Peyer's patch (tissue), 4 donors: ENCODE measurements at regions not wholly inside any gene's neighbourhood (a gene's known extent, or its start where the extent isn't known, plus 50 kb on each side); places are given as distances from the start of the nearest gene placed in this dataset.

Experiments used
- DNase-seq, 3 donors: peaks; one replicate each; pipeline ENCODE4 v3.0.0-alpha.2; 2017 to 2019
- H3K27ac ChIP-seq, 4 donors: fragments of 200-600 bp; sonication (generic); one replicate each; pipeline ENCODE4 v1.5.1; 2016 to 2019
- H3K27me3 ChIP-seq, 2 donors: fragments of 200-600 bp; sonication (generic); one replicate each; pipeline ENCODE4 v1.5.1; 2019
- H3K36me3 ChIP-seq, 3 donors: fragments of 200-600 bp; sonication (generic); one replicate each; pipeline ENCODE4 v1.5.1; 2016 to 2019
- H3K4me1 ChIP-seq, 4 donors: fragments of 200-600 bp; sonication (generic); one replicate each; pipeline ENCODE4 v1.5.1; 2016 to 2019
- H3K4me3 ChIP-seq, 4 donors: fragments of 200-600 bp; sonication (generic); 1 replicate in 3 of 4; 2 replicates in 1 of 4; pipeline ENCODE4 v1.5.1; 2016 to 2019; ENCODE audit warnings: mild to moderate bottlenecking in 1 of 4
- H3K9me3 ChIP-seq, 4 donors: fragments of 200-600 bp; sonication (generic); one replicate each; pipeline ENCODE4 v1.5.1; 2016 to 2019; ENCODE audit warnings: mild to moderate bottlenecking in 1 of 4
- POLR2A ChIP-seq, 2 donors: fragments of 450-650 bp; IDR thresholded peaks; one replicate each; pipeline ENCODE4 v1.5.1; 2017; ENCODE audit warnings: antibody characterized with exemption in 2 of 2, mild to moderate bottlenecking in 2 of 2, moderate library complexity in 2 of 2
- TF ChIP-seq, protein P1 (sequence below), 6 experiments: fragments of 450-650 bp in 4 of 6; fragments of 200-600 bp in 2 of 6; sonication (generic) in 1 of 6; IDR thresholded peaks; one replicate each; pipeline ENCODE4 v1.5.1; 2017 to 2019; ENCODE audit warnings: antibody characterized with exemption in 6 of 6, mild to moderate bottlenecking in 3 of 6, moderate library complexity in 1 of 6

DNA sequence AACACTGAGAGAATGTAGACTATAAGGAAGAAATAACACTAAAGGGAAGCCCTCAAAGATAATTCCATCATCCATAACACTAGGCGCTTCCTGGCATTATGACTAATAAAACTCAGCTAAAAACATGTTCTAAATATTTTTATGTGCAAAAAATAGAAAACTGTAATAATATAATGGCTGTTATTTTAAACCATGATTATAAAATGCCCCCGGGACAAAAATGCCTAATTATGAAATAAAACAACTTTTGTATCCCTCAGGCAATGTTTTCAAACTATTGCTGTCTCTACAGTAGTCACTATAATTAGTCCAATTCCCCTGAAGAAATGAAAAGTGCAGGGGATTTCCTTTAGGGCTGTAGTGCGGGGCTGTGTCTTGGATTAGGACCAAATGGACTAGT is 242.4 kb downstream of the RNF144B start:
- Histone ChIP-seq H3K36me3 (no peaks in the 10 kb centered on the region), H3K27me3 (no peaks in the 10 kb centered on the region), H3K9me3 (no peaks in the 10 kb centered on the region), H3K4me3 (no peak overlapping the region), H3K4me1 (no peaks in the 10 kb centered on the region), H3K27ac (no peak overlapping the region)
- TF ChIP-seq, protein P1, sequence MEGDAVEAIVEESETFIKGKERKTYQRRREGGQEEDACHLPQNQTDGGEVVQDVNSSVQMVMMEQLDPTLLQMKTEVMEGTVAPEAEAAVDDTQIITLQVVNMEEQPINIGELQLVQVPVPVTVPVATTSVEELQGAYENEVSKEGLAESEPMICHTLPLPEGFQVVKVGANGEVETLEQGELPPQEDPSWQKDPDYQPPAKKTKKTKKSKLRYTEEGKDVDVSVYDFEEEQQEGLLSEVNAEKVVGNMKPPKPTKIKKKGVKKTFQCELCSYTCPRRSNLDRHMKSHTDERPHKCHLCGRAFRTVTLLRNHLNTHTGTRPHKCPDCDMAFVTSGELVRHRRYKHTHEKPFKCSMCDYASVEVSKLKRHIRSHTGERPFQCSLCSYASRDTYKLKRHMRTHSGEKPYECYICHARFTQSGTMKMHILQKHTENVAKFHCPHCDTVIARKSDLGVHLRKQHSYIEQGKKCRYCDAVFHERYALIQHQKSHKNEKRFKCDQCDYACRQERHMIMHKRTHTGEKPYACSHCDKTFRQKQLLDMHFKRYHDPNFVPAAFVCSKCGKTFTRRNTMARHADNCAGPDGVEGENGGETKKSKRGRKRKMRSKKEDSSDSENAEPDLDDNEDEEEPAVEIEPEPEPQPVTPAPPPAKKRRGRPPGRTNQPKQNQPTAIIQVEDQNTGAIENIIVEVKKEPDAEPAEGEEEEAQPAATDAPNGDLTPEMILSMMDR (IDR thresholded peaks at IDR 0.05) = no peak
- TF ChIP-seq POLR2A (IDR thresholded peaks at IDR 0.05) = no peak
- no peak for DNase-seq

GRCh38 chr6:18632670-18633410 is 245.7 kb downstream of the RNF144B start:
- no peak overlapping the region for H3K27ac ChIP-seq
- H3K9me3 ChIP-seq = no peaks in the 10 kb centered on the region
- no peak for DNase-seq
- H3K4me3 ChIP-seq = no peak overlapping the region
- no peaks in the 10 kb centered on the region for H3K36me3 ChIP-seq
- TF ChIP-seq POLR2A (IDR thresholded peaks at IDR 0.05) = no peak
- TF ChIP-seq, protein P1 (IDR thresholded peaks at IDR 0.05) = no peak
- H3K4me1 ChIP-seq = no peaks in the 10 kb centered on the region
- no peaks in the 10 kb centered on the region for H3K27me3 ChIP-seq

DNA sequence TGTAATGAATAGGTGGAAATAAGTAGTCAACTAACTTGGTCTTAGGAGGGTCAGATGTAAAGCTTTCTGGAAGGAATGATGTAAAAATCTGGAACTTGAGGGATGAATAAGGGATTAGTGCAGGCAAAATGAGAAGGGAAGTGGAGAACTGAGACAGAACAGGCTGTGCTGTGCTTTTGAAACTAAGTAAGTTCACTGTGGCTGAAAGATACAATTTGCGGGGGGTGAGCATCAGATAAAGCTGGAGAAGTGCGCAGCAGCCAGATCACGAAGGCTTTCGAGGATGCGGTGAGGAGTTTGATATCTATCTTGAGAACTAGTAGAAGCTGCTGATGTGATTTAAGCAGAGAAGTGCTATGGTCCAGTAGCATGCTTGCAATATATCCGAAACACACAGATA is 247.8 kb downstream of the RNF144B start:
- H3K4me1 ChIP-seq = no peaks in the 10 kb centered on the region
- TF ChIP-seq, protein P1 (IDR thresholded peaks at IDR 0.05) = no peak
- TF ChIP-seq POLR2A (IDR thresholded peaks at IDR 0.05) = no peak
- no peaks in the 10 kb centered on the region for H3K36me3 ChIP-seq
- no peak overlapping the region for H3K27ac ChIP-seq
- H3K27me3 ChIP-seq = no peaks in the 10 kb centered on the region
- DNase-seq = no peak
- no peaks in the 10 kb centered on the region for H3K9me3 ChIP-seq
- H3K4me3 ChIP-seq = no peak overlapping the region

DNA sequence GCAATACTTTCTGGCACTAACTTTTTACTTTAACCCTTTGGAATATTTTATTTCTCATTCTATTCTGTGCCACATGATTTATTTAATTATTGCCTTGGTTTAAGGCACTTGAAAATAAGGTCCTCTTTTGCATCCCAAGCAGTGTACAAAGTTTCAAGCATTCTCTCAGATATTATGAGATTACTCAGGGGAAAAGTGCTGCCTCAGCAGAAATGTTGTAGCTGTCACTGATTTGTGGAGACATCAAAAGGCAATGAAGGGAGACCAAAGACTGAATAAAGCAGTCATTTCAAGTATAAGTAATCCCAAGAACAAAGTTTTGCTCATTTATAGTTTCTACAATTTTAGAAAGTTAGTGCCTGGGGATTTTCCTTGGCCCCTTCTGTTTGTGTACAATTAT is 253.0 kb downstream of the RNF144B start:
- no peak for TF ChIP-seq POLR2A (IDR thresholded peaks at IDR 0.05)
- TF ChIP-seq, protein P1 (IDR thresholded peaks at IDR 0.05) = no peak
- no peaks in the 10 kb centered on the region for H3K9me3 ChIP-seq
- H3K27me3 ChIP-seq = no peaks in the 10 kb centered on the region
- no peaks in the 10 kb centered on the region for H3K4me1 ChIP-seq
- no peak for DNase-seq
- no peak overlapping the region for H3K4me3 ChIP-seq
- H3K27ac ChIP-seq = no peak overlapping the region
- H3K36me3 ChIP-seq = no peaks in the 10 kb centered on the region

DNA sequence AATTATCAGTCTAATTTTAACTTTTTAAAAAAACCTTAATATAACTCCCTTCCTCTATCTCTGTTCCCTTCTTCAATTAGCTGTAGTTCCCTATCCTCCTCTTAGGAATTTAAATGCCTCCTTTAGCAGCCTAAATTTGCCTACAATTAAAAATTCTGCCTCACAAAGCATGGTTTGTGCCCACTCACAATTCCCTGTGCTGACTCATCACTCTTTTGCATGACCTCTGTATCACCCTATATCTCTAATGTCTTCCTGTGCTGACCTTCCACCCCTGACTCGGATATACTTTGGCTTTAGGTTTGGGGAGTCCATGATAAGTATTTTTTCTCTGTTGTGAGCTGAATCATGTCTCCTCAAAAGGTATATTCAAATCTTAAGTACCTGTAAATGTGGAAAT is 253.6 kb downstream of the RNF144B start:
- DNase-seq = no peak
- Histone ChIP-seq H3K4me3 (no peak overlapping the region), H3K4me1 (no peaks in the 10 kb centered on the region), H3K9me3 (no peaks in the 10 kb centered on the region), H3K27ac (no peak overlapping the region), H3K36me3 (no peaks in the 10 kb centered on the region), H3K27me3 (no peaks in the 10 kb centered on the region)
- TF ChIP-seq POLR2A (IDR thresholded peaks at IDR 0.05) = no peak
- TF ChIP-seq, protein P1 (IDR thresholded peaks at IDR 0.05) = no peak
